Hepatocyte (in vitro differentiated cells): ENCODE measurements at regions not wholly inside any gene's neighbourhood (a gene's known extent, or its start where the extent isn't known, plus 50 kb on each side); places are given as distances from the start of the nearest gene placed in this dataset.

Source experiments
- DNase-seq: peaks from one replicate; pipeline ENCODE4 v3.0.0-alpha.2; 2016; ENCODE audit warnings: low spot score
- H2AFZ ChIP-seq: fragments of 200-600 bp; sonication (generic); 2 replicates; pipeline ENCODE4 v1.6.0; 2016; ENCODE audit warnings: antibody characterized with exemption, mild to moderate bottlenecking
- H3K27ac ChIP-seq: fragments of 200-600 bp; sonication (generic); 2 replicates; pipeline ENCODE4 v1.5.1; 2016; ENCODE audit warnings: mild to moderate bottlenecking
- H3K27me3 ChIP-seq: fragments of 200-600 bp; sonication (generic); 2 replicates; pipeline ENCODE4 v1.6.1; 2016
- H3K36me3 ChIP-seq: fragments of 200-600 bp; sonication (generic); replicated peaks from 2 replicates; pipeline ENCODE4 v1.5.1; 2016; ENCODE audit warnings: low read depth; ENCODE audit not compliant: insufficient read depth
- H3K4me1 ChIP-seq: fragments of 200-600 bp; sonication (generic); 2 replicates; pipeline ENCODE4 v1.5.1; 2016; ENCODE audit warnings: mild to moderate bottlenecking, moderate library complexity; ENCODE audit not compliant: insufficient read depth
- H3K4me2 ChIP-seq: fragments of 200-600 bp; sonication (generic); 2 replicates; pipeline ENCODE4 v1.6.0; 2016
- H3K4me3 ChIP-seq: fragments of 200-600 bp; sonication (generic); 2 replicates; pipeline ENCODE4 v1.5.1; 2016; ENCODE audit warnings: mild to moderate bottlenecking
- H3K79me2 ChIP-seq: fragments of 200-600 bp; sonication (generic); 2 replicates; pipeline ENCODE4 v1.6.0; 2017; ENCODE audit warnings: mild to moderate bottlenecking
- H3K9me2 ChIP-seq: fragments of 200-600 bp; sonication (generic); replicated peaks from 2 replicates; pipeline ENCODE4 v1.6.0; 2017; ENCODE audit warnings: mild to moderate bottlenecking; ENCODE audit not compliant: insufficient read depth
- H3K9me3 ChIP-seq: fragments of 200-600 bp; sonication (generic); 2 replicates; pipeline ENCODE4 v1.5.1; 2016; ENCODE audit warnings: low read depth, mild to moderate bottlenecking
- H4K20me1 ChIP-seq: fragments of 200-600 bp; sonication (generic); 2 replicates; pipeline ENCODE4 v1.6.0; 2016; ENCODE audit warnings: mild to moderate bottlenecking; ENCODE audit not compliant: insufficient read depth, poor library complexity, severe bottlenecking
- CTCF ChIP-seq: fragments of 200-600 bp; sonication (generic); IDR thresholded peaks from 2 replicates; pipeline ENCODE4 v1.5.1; 2016; ENCODE audit warnings: antibody characterized with exemption, mild to moderate bottlenecking; ENCODE audit not compliant: poor library complexity
- EZH2 ChIP-seq: fragments of 200-600 bp; sonication (generic); IDR thresholded peaks from 2 replicates; pipeline ENCODE4 v1.6.1; 2016; ENCODE audit warnings: antibody characterized with exemption, mild to moderate bottlenecking, borderline replicate concordance
- EZH2phosphoT487 ChIP-seq: fragments of 200-600 bp; sonication (generic); IDR thresholded peaks from one replicate; pipeline ENCODE4 v1.6.1; 2018; ENCODE audit warnings: antibody characterized with exemption, mild to moderate bottlenecking, low read depth, moderate library complexity; ENCODE audit not compliant: unreplicated experiment, severe bottlenecking
- WGBS: methylation state at CpG from one replicate; pipeline ENCODE4 v1.1.6; 2016; ENCODE audit warnings: low lambda C conversion rate; ENCODE audit errors: missing lambda C conversion rate; 5-methylcytosine and 5-hydroxymethylcytosine counted together

- no peaks in the 10 kb centered on the region for H3K27me3 ChIP-seq
- TF ChIP-seq CTCF: no peak
- no peak for TF ChIP-seq EZH2phosphoT487
- TF ChIP-seq EZH2: no peak
- H3K9me2 ChIP-seq: no peaks in the 10 kb centered on the region
- no peaks in the 10 kb centered on the region for H4K20me1 ChIP-seq
- DNase-seq: no peak
- no peak overlapping the region for H3K27ac ChIP-seq
- no peaks in the 10 kb centered on the region for H3K4me1 ChIP-seq
- H3K36me3 ChIP-seq: no peaks in the 10 kb centered on the region
- WGBS: 52% methylated on average over 3 of the region's 3 CpGs
- H3K4me2 ChIP-seq: no peak overlapping the region
- H3K4me3 ChIP-seq: no peak overlapping the region
- no peak overlapping the region for H2AFZ ChIP-seq
- no peaks in the 10 kb centered on the region for H3K79me2 ChIP-seq
- no peaks in the 10 kb centered on the region for H3K9me3 ChIP-seq
Measured at GRCh38 chr16:16915771-16916170, 536.8 kb downstream of the NPIPA7 start.

- no peaks in the 10 kb centered on the region for H3K79me2 ChIP-seq
- no peaks in the 10 kb centered on the region for H3K4me1 ChIP-seq
- H3K4me2 ChIP-seq: no peak overlapping the region
- H3K36me3 ChIP-seq: no peaks in the 10 kb centered on the region
- H3K9me2 ChIP-seq: no peaks in the 10 kb centered on the region
- no peaks in the 10 kb centered on the region for H3K9me3 ChIP-seq
- H3K27ac ChIP-seq: no peak overlapping the region
- WGBS: 62% methylated on average over 10 of the region's 10 CpGs
- no peaks in the 10 kb centered on the region for H4K20me1 ChIP-seq
- H3K4me3 ChIP-seq: no peak overlapping the region
- no peak for DNase-seq
- no peak for TF ChIP-seq EZH2phosphoT487
- TF ChIP-seq CTCF: no peak
- TF ChIP-seq EZH2: no peak
- no peaks in the 10 kb centered on the region for H3K27me3 ChIP-seq
- no peak overlapping the region for H2AFZ ChIP-seq
Measured at GRCh38 chr16:16917191-16917785, 538.3 kb downstream of the NPIPA7 start.

DNA sequence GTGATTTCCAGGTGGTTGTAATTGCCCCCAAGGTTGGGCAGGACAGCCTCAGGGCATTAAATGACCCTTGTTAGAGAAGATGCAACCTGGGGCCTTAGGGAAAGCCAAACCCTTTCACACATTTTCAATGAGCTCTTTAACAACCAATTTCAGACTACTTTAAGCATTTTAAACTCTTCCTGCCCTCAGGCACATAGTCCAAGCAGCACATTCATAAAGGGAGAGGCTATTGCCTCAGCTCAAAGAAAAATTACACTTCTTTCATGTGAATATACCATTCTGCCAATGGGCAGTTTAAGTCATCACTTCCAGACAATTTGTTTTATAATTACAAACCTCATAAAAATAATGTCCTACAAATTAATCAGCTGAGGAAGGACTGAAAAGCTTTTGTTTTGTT, 544.5 kb downstream of the NPIPA7 start:
- DNase-seq: no peak
- no peak overlapping the region for H3K27ac ChIP-seq
- no peak overlapping the region for H3K4me3 ChIP-seq
- no peaks in the 10 kb centered on the region for H3K79me2 ChIP-seq
- H3K9me2 ChIP-seq: no peaks in the 10 kb centered on the region
- no peaks in the 10 kb centered on the region for H3K27me3 ChIP-seq
- no peaks in the 10 kb centered on the region for H3K36me3 ChIP-seq
- H3K4me1 ChIP-seq: no peaks in the 10 kb centered on the region
- no peaks in the 10 kb centered on the region for H3K9me3 ChIP-seq
- H4K20me1 ChIP-seq: no peaks in the 10 kb centered on the region
- no peak for TF ChIP-seq CTCF
- TF ChIP-seq EZH2: no peak
- TF ChIP-seq EZH2phosphoT487: no peak
- H3K4me2 ChIP-seq: no peak overlapping the region
- H2AFZ ChIP-seq: no peak overlapping the region

DNA sequence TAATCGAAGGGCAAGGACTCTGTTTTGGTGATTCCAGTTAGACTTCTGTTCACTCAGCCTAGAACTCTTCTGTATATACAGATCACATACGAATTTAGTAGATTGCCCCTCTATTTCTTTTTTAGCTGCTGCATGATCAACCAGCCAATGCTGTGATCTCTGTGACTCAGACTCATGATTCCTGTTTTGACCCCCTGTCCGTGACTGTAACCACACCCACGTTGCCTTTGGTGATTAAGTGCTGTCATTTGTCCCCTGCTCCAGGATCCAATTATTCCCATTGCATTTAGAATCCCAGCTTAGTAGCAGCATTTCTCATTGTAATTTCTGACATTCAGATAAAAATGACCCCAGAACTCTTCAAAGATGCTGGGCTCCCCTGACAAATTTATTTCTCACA, 545.7 kb downstream of the NPIPA7 start:
- H3K4me2 ChIP-seq: no peak overlapping the region
- no peak for DNase-seq
- H3K9me2 ChIP-seq: no peaks in the 10 kb centered on the region
- no peak overlapping the region for H3K4me3 ChIP-seq
- no peaks in the 10 kb centered on the region for H3K9me3 ChIP-seq
- no peaks in the 10 kb centered on the region for H3K27me3 ChIP-seq
- H2AFZ ChIP-seq: no peak overlapping the region
- H4K20me1 ChIP-seq: no peaks in the 10 kb centered on the region
- no peaks in the 10 kb centered on the region for H3K36me3 ChIP-seq
- H3K27ac ChIP-seq: no peak overlapping the region
- no peaks in the 10 kb centered on the region for H3K79me2 ChIP-seq
- WGBS: 63% methylated on average over 4 of the region's 4 CpGs
- H3K4me1 ChIP-seq: no peaks in the 10 kb centered on the region
- TF ChIP-seq CTCF (no peak), EZH2phosphoT487 (no peak)
